Lower leg skin (tissue), 3 donors: ENCODE measurements at regions not wholly inside any gene's neighbourhood (a gene's known extent, or its start where the extent isn't known, plus 50 kb on each side); places are given as distances from the start of the nearest gene placed in this dataset.

Experiments used
- CTCF ChIP-seq, 3 donors: fragments of 450-650 bp; IDR thresholded peaks; one replicate each; pipeline ENCODE4 v1.5.1; 2016; ENCODE audit warnings: antibody characterized with exemption in 3 of 3, mild to moderate bottlenecking in 3 of 3, moderate library complexity in 2 of 3
- POLR2A ChIP-seq, 2 donors: fragments of 450-650 bp; IDR thresholded peaks; one replicate each; pipeline ENCODE4 v1.6.1; 2016 to 2017; ENCODE audit warnings: antibody characterized with exemption in 2 of 2, mild to moderate bottlenecking in 1 of 2, moderate library complexity in 1 of 2

GRCh38 chr3:88301273-88301995, 151.7 kb downstream of the C3orf38 start:
- no peak for TF ChIP-seq CTCF (IDR thresholded peaks at IDR 0.05)
- no peak for TF ChIP-seq POLR2A (IDR thresholded peaks at IDR 0.05)
